ENCODE measurements at regions not wholly inside any gene's neighbourhood (a gene's known extent, or its start where the extent isn't known, plus 50 kb on each side); places are given as distances from the start of the nearest gene placed in this dataset.

- TF ChIP-seq EZH2 (IDR thresholded peaks at IDR 0.05) = no peak
- TF ChIP-seq CTCF (IDR thresholded peaks at IDR 0.05) = no peak
- TF ChIP-seq EZH2phosphoT487 (IDR thresholded peaks at IDR 0.05) = no peak
Measured at GRCh38 chr12:24701343-24701742, 247.6 kb downstream of the BCAT1 start.

All from neural progenitor cell (in vitro differentiated cells).